ENCODE measurements at regions not wholly inside any gene's neighbourhood (a gene's known extent, or its start where the extent isn't known, plus 50 kb on each side); places are given as distances from the start of the nearest gene placed in this dataset.

- TF ChIP-seq CTCF (IDR thresholded peaks at IDR 0.05; ENCODE audit: low read depth, low read length) (no peak), POLR2A (IDR thresholded peaks at IDR 0.05; ENCODE audit: extremely low read depth, insufficient read length) (no peak), MYC (IDR thresholded peaks at IDR 0.05; ENCODE audit: low read depth, low read length) (no peak)
Measured at GRCh38 chr11:39570526-39570925, 1888.9 kb downstream of the LRRC4C start.
